Sigmoid colon (tissue), 6 donors: ENCODE measurements at regions not wholly inside any gene's neighbourhood (a gene's known extent, or its start where the extent isn't known, plus 50 kb on each side); places are given as distances from the start of the nearest gene placed in this dataset.
"Not testable (repeated sequence)": the region's sequence is repeated elsewhere in the genome, so short reads cannot be mapped to it uniquely, and the experiment has no call there.

ENCODE experiments used
- DNase-seq: peaks from one replicate; pipeline ENCODE4 v3.0.0-alpha.2; 2019
- H3K27ac ChIP-seq, 4 donors: fragments of 200-600 bp; sonication (generic); one replicate each; pipeline ENCODE4 v1.5.1; 2016 to 2019; ENCODE audit warnings: mild to moderate bottlenecking in 1 of 4
- H3K27me3 ChIP-seq, 3 donors: fragments of 200-600 bp; sonication (generic); one replicate each; pipeline ENCODE4 v1.5.1; 2019; ENCODE audit warnings: mild to moderate bottlenecking in 1 of 3
- H3K36me3 ChIP-seq, 4 donors: fragments of 200-600 bp; sonication (generic); one replicate each; pipeline ENCODE4 v1.5.1; 2016 to 2019
- H3K4me1 ChIP-seq, 4 donors: fragments of 200-600 bp; sonication (generic); one replicate each; pipeline ENCODE4 v1.5.1; 2017 to 2019
- H3K4me3 ChIP-seq, 4 donors: fragments of 200-600 bp; sonication (generic); one replicate each; pipeline ENCODE4 v1.5.1; 2017 to 2019; ENCODE audit warnings: mild to moderate bottlenecking in 2 of 4, moderate library complexity in 1 of 4
- H3K9me3 ChIP-seq, 4 donors: fragments of 200-600 bp in 3 of 4; sonication (generic) in 3 of 4; one replicate each; pipeline versions ENCODE4 v1.5.1 to v1.6.1; 2013 to 2019
- CTCF ChIP-seq, 4 experiments: fragments of 450-650 bp in 3 of 4; fragments of 200-600 bp in 1 of 4; IDR thresholded peaks; one replicate each; pipeline ENCODE4 v1.5.1; 2016 to 2019; ENCODE audit warnings: antibody characterized with exemption in 4 of 4, mild to moderate bottlenecking in 3 of 4, moderate library complexity in 2 of 4
- EP300 ChIP-seq, 4 donors: sonication (generic); formaldehyde crosslinking; IDR thresholded peaks; one replicate each; pipeline ENCODE4 v1.6.1; 2017; ENCODE audit warnings: antibody characterized with exemption in 4 of 4
- POLR2A ChIP-seq, 2 donors: fragments of 450-650 bp; IDR thresholded peaks; one replicate each; pipeline ENCODE4 v1.6.1; 2016; ENCODE audit warnings: antibody characterized with exemption in 2 of 2, mild to moderate bottlenecking in 2 of 2, moderate library complexity in 2 of 2
- POLR2AphosphoS5 ChIP-seq, 4 donors: sonication (generic); formaldehyde crosslinking; IDR thresholded peaks; one replicate each; pipeline ENCODE4 v1.6.1; 2017; ENCODE audit warnings: antibody characterized with exemption in 4 of 4
- WGBS, 2 donors: extraction: QIAGEN DNeasy Blood & Tissue Kit; methylation state at CpG; one replicate each; pipeline ENCODE4 v1.1.7; 2013; 5-methylcytosine and 5-hydroxymethylcytosine counted together
- intact Hi-C: fragments of 100-400 bp; cut with DNase I; formaldehyde crosslinking; loops from one replicate; pipeline ENCODE4 v1.15.1; 2023
- donor health status: healthy with polysubstance abuse.
- donor health status: healthy.

GRCh38 chr6:154629127-154629526 lies 104.1 kb upstream of the SCAF8 start:
- no peak for TF ChIP-seq POLR2A (IDR thresholded peaks at IDR 0.05)
- Histone ChIP-seq H3K4me1 (no peaks in the 10 kb centered on the region), H3K4me3 (no peak overlapping the region), H3K9me3 (no peaks in the 10 kb centered on the region), H3K27me3 (no peaks in the 10 kb centered on the region), H3K27ac (no peak overlapping the region), H3K36me3 (no peaks in the 10 kb centered on the region)
- 98 to 100% methylated on average over 1 of the region's 1 CpG for WGBS, 2 donors
- DNase-seq: no peak
- intact Hi-C loops: no loop called here

GRCh38 chr6:154632119-154632518 lies 101.1 kb upstream of the SCAF8 start:
- Histone ChIP-seq H3K4me1 (no peaks in the 10 kb centered on the region), H3K4me3 (no peak overlapping the region), H3K27ac (no peak overlapping the region), H3K27me3 (no peaks in the 10 kb centered on the region), H3K36me3 (no peaks in the 10 kb centered on the region), H3K9me3 (no peaks in the 10 kb centered on the region)
- intact Hi-C loops: no loop called here
- DNase-seq: no peak
- TF ChIP-seq EP300 (IDR thresholded peaks at IDR 0.05) (no peak), CTCF (IDR thresholded peaks at IDR 0.05) (no peak), POLR2A (IDR thresholded peaks at IDR 0.05) (no peak), POLR2AphosphoS5 (IDR thresholded peaks at IDR 0.05) (no peak)
- 64 to 78% methylated on average over 2 of the region's 2 CpGs for WGBS, 2 donors

- 95 to 96% methylated on average over 4 of the region's 4 CpGs for WGBS, 2 donors
- TF ChIP-seq POLR2AphosphoS5 (IDR thresholded peaks at IDR 0.05): no peak
- TF ChIP-seq POLR2A (IDR thresholded peaks at IDR 0.05): no peak
- H3K4me3 ChIP-seq: no peak overlapping the region
- no peaks in the 10 kb centered on the region for H3K36me3 ChIP-seq
- no peak for DNase-seq
- H3K27me3 ChIP-seq: no peaks in the 10 kb centered on the region
- intact Hi-C loops: no loop called here
- no peaks in the 10 kb centered on the region for H3K4me1 ChIP-seq
- no peaks in the 10 kb centered on the region for H3K9me3 ChIP-seq
- H3K27ac ChIP-seq: no peak overlapping the region
Observed at GRCh38 chr6:154637392-154637791, 95.8 kb upstream of the SCAF8 start.

GRCh38 chr6:154638369-154638768 lies 94.8 kb upstream of the SCAF8 start:
- Histone ChIP-seq H3K27ac (peak overlapping the region in 1 of 4 donors; percentile 2), H3K4me3 (no peak overlapping the region), H3K27me3 (no peaks in the 10 kb centered on the region), H3K36me3 (no peaks in the 10 kb centered on the region), H3K9me3 (no peaks in the 10 kb centered on the region), H3K4me1 (no peaks in the 10 kb centered on the region)
- no peak for DNase-seq
- TF ChIP-seq POLR2AphosphoS5 (IDR thresholded peaks at IDR 0.05) (no peak), EP300 (IDR thresholded peaks at IDR 0.05) (no peak), CTCF (IDR thresholded peaks at IDR 0.05) (no peak), POLR2A (IDR thresholded peaks at IDR 0.05) (no peak)
- intact Hi-C loops: no loop called here
- WGBS, 2 donors: 86 to 87% methylated on average over 3 of the region's 3 CpGs

GRCh38 chr6:154639196-154639595 lies 94.0 kb upstream of the SCAF8 start:
- intact Hi-C loops: not testable (repeated sequence)
- WGBS, 2 donors: 89 to 91% methylated on average over 7 of the region's 7 CpGs

GRCh38 chr6:154648188-154648887 lies 84.9 kb upstream of the SCAF8 start:
- Histone ChIP-seq H3K4me1 (peaks cover 0 to 3% (median 3%) of the 10 kb centered on the region in 4 donors), H3K9me3 (no peaks in the 10 kb centered on the region)
- 81 to 88% methylated on average over 3 of the region's 3 CpGs for WGBS, 2 donors

More at GRCh38 chr6:154639196-154639595, 94.0 kb upstream of the SCAF8 start:
- not testable (repeated sequence) for H3K4me3 ChIP-seq, DNase-seq, H3K4me1 ChIP-seq, H3K27me3 ChIP-seq, H3K36me3 ChIP-seq, H3K9me3 ChIP-seq
- peak overlapping the region in 1 of 4 donors; percentile 2 for H3K27ac ChIP-seq

More at GRCh38 chr6:154648188-154648887, 84.9 kb upstream of the SCAF8 start:
- H3K4me3 ChIP-seq: no peak overlapping the region
- TF ChIP-seq POLR2AphosphoS5 (IDR thresholded peaks at IDR 0.05): no peak
- no peak for TF ChIP-seq POLR2A (IDR thresholded peaks at IDR 0.05)
- TF ChIP-seq EP300 (IDR thresholded peaks at IDR 0.05): no peak
- no peak for TF ChIP-seq CTCF (IDR thresholded peaks at IDR 0.05)
- H3K27ac ChIP-seq: no peak overlapping the region
- no peaks in the 10 kb centered on the region for H3K27me3 ChIP-seq
- no peaks in the 10 kb centered on the region for H3K36me3 ChIP-seq
- intact Hi-C loops: no loop called here
- DNase-seq: no peak
